ENCODE measurements at regions not wholly inside any gene's neighbourhood (a gene's known extent, or its start where the extent isn't known, plus 50 kb on each side); places are given as distances from the start of the nearest gene placed in this dataset.

DNA sequence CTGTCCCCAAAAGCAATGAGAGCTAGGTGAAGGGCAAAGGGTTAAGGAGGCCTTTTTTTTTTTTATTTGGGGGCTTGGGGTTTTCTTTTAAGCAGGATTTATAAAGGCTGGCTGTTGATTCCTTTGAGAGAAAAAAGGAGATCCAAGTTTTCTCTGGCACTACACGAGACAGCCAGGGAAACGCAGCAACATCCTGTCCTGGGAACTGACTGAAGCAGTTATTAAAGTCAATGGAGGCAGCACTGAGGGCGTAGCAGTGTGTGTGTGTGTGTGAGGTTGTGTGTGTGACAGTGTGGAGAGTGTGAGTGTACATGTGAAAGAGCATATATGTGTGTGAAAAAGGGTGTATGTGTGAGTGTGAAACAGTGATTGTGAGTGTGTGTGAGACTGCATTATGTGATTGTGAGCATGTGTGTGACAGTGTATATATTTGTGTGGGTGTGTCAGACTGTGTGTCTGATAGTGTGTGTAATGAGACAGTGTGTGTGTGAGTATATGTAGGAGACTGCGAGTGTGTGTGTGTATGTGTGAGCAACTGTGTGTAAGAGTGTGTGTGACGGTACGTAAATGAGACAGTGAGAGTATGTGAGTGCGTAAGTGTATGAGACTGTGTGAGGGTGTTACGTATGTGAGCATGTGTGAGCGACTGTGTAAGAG is 65.9 kb upstream of the TIAM1 start:
- Histone ChIP-seq H2BK120ac (replicated peaks; ENCODE audit: low read depth, low read length) (no peak overlapping the region), H3K36me3 (ENCODE audit: control insufficient read depth in 2 of 4, insufficient read depth in 4 of 4, low read length in 3 of 4) (no peaks in the 10 kb centered on the region; a peak in 1 of 8 replicates), H3K79me1 (ENCODE audit: low read depth, low read length) (no peaks in the 10 kb centered on the region), H3K27me3 (replicated peaks in 1 of 4; ENCODE audit: control insufficient read depth in 3 of 4, extremely low read depth in 1 of 4, insufficient read depth in 3 of 4, low read length in 3 of 4) (no peaks in the 10 kb centered on the region), H3K4me1 (replicated peaks in 1 of 4; ENCODE audit: control insufficient read depth in 3 of 4, insufficient read depth in 4 of 4, low read length in 3 of 4) (no peaks in the 10 kb centered on the region), H4K5ac (ENCODE audit: insufficient read length, low read depth, low read length) (no peak overlapping the region), H3K56ac (replicated peaks; ENCODE audit: insufficient read length, low read depth, low read length) (no peak overlapping the region), H4K8ac (ENCODE audit: extremely low read depth, insufficient read depth, low read length) (no peak overlapping the region), H3K23me2 (ENCODE audit: low read depth, low read length) (no peaks in the 10 kb centered on the region; the same call in 1 of the 2 replicates), H3K18ac (ENCODE audit: extremely low read depth, low read length) (no peak overlapping the region), H2BK5ac (ENCODE audit: low read depth, low read length) (peak overlapping the region; percentile 76; the same call in 1 of the 2 replicates), H2BK20ac (ENCODE audit: low read length) (no peak overlapping the region; the same call in 1 of the 2 replicates), H2BK15ac (ENCODE audit: low read length) (peak overlapping the region; percentile 21; the same call in 1 of the 2 replicates), H3K9me3 (ENCODE audit: insufficient read depth in 2 of 2, low read depth in 1 of 2, low read length in 1 of 2) (no peaks in the 10 kb centered on the region), H3K4me3 (ENCODE audit: extremely low read depth in 1 of 4, insufficient read depth in 2 of 4, low read depth in 3 of 4, low read length in 4 of 4) (no peak overlapping the region), H4K20me1 (replicated peaks in 1 of 2; ENCODE audit: control insufficient read depth in 1 of 2, insufficient read depth in 2 of 2, low read length in 2 of 2) (peaks cover 0 to 9% of the 10 kb centered on the region in 2 experiments), H3K4ac (replicated peaks; ENCODE audit: insufficient read length, low read depth, low read length) (peak overlapping the region; percentile 47), H3K14ac (ENCODE audit: insufficient read length) (no peak overlapping the region), H3K79me2 (ENCODE audit: control insufficient read depth in 1 of 2, insufficient read depth in 2 of 2, low read length in 2 of 2) (peaks cover 0 to 3% of the 10 kb centered on the region in 2 experiments; a peak in 1 of 4 replicates), H4K91ac (replicated peaks; ENCODE audit: insufficient read length, low read length) (peak overlapping the region; percentile 44), H3K27ac (ENCODE audit: low read depth, low read length) (no peak overlapping the region), H3K23ac (ENCODE audit: insufficient read length) (no peak overlapping the region), H2AFZ (ENCODE audit: low read length) (no peak overlapping the region), H2BK12ac (ENCODE audit: low read depth, low read length) (peak overlapping the region; percentile 60; the same call in 1 of the 2 replicates), H3K4me2 (ENCODE audit: insufficient read depth in 1 of 2, low read depth in 2 of 2, low read length in 2 of 2) (no peak overlapping the region), H2AK5ac (ENCODE audit: low read depth, low read length) (peak overlapping the region; percentile 99), H3K9ac (replicated peaks in 1 of 4; ENCODE audit: extremely low read depth in 1 of 4, low read depth in 3 of 4, low read length in 3 of 4) (no peak overlapping the region)
- TF ChIP-seq RBBP5 (IDR thresholded peaks at IDR 0.05; ENCODE audit: borderline replicate concordance, low read depth, low read length) (no peak), EGR1 (IDR thresholded peaks at IDR 0.05; ENCODE audit: borderline replicate concordance, low read depth, low read length) (no peak)
- DNase-seq (ENCODE audit: low read depth in 1 of 2, low spot score in 2 of 2) (no peak), FAIRE-seq (no peak)
- ChIA-PET POLR2A (ENCODE audit: partially characterized antibody) (no interaction called here), CTCF (ENCODE audit: partially characterized antibody) (interaction anchor here (1.7 kb wide), 1 partner anchor 10 kb away, joined by 6 read pairs; no protein-coding TSS in a partner anchor)
- 86 to 100% methylated on average over 5 to 9 of the region's 9 CpGs for WGBS, 2 experiments (ENCODE audit: extremely low coverage in 1 of 2, insufficient coverage in 1 of 2, insufficient read length in 1 of 2, insufficient replicate concordance in 2 of 2, low coverage in 1 of 2, low lambda C conversion rate in 2 of 2, missing lambda C conversion rate in 1 of 2)
